Kidney tubule cell (primary cell): ENCODE measurements at regions not wholly inside any gene's neighbourhood (a gene's known extent, or its start where the extent isn't known, plus 50 kb on each side); places are given as distances from the start of the nearest gene placed in this dataset.

Source experiments
- DNase-seq: peaks from one replicate; pipeline ENCODE4 v3.0.0-alpha.2; 2018; ENCODE audit warnings: low spot score

- DNase-seq: peak; percentile 84
These were observed 236.9 kb downstream of the AR start for GRCh38 chrX:67780694-67781109.

GRCh38 chrX:67781132-67781531 lies 237.3 kb downstream of the AR start:
- DNase-seq: no peak

GRCh38 chrX:67784712-67785111 lies 240.9 kb downstream of the AR start:
- no peak for DNase-seq

GRCh38 chrX:67787196-67787595 lies 243.4 kb downstream of the AR start:
- DNase-seq: no peak

GRCh38 chrX:67789536-67789935 lies 245.7 kb downstream of the AR start:
- DNase-seq: no peak
